Neural cell (in vitro differentiated cells): ENCODE measurements at regions not wholly inside any gene's neighbourhood (a gene's known extent, or its start where the extent isn't known, plus 50 kb on each side); places are given as distances from the start of the nearest gene placed in this dataset.

ENCODE experiments used
- EP300 ChIP-seq: fragments of 450-650 bp; conservative IDR thresholded peaks from 2 replicates; pipeline ENCODE4 v1.6.1; 2014; ENCODE audit warnings: antibody characterized with exemption, mild to moderate bottlenecking, moderate library complexity; ENCODE audit not compliant: poor library complexity, severe bottlenecking
- EZH2 ChIP-seq: fragments of 200-600, 300-800 bp; shearing (Covaris generic), sonication (generic); IDR thresholded peaks from 2 replicates; pipeline ENCODE4 v1.6.1; 2014; ENCODE audit warnings: antibody characterized with exemption, low read length, borderline replicate concordance, mild to moderate bottlenecking; ENCODE audit not compliant: insufficient read depth, poor library complexity, severe bottlenecking
- POLR2AphosphoS5 ChIP-seq: IDR thresholded peaks from 2 replicates; pipeline ENCODE4 v1.6.1; 2012
- RAD21 ChIP-seq: fragments of 450-650 bp; conservative IDR thresholded peaks from 2 replicates; pipeline ENCODE4 v1.6.1; 2014; ENCODE audit warnings: antibody characterized with exemption, mild to moderate bottlenecking, moderate library complexity
- SMC3 ChIP-seq: fragments of 450-650 bp; conservative IDR thresholded peaks from 2 replicates; pipeline ENCODE4 v1.6.1; 2014; ENCODE audit warnings: antibody characterized with exemption, mild to moderate bottlenecking, moderate library complexity; ENCODE audit not compliant: poor library complexity
- TAF1 ChIP-seq: IDR thresholded peaks from 2 replicates; pipeline ENCODE4 v1.6.1; 2012; ENCODE audit warnings: low read depth
- TF ChIP-seq, protein P1 (sequence below): fragments of 450-650 bp; IDR thresholded peaks from 2 replicates; pipeline ENCODE4 v1.5.1; 2014; ENCODE audit warnings: antibody characterized with exemption, mild to moderate bottlenecking, moderate library complexity; ENCODE audit not compliant: poor library complexity, severe bottlenecking
- TF ChIP-seq, protein P2 (sequence below): IDR thresholded peaks from 2 replicates; pipeline ENCODE4 v1.6.1; 2012; ENCODE audit warnings: borderline replicate concordance

DNA sequence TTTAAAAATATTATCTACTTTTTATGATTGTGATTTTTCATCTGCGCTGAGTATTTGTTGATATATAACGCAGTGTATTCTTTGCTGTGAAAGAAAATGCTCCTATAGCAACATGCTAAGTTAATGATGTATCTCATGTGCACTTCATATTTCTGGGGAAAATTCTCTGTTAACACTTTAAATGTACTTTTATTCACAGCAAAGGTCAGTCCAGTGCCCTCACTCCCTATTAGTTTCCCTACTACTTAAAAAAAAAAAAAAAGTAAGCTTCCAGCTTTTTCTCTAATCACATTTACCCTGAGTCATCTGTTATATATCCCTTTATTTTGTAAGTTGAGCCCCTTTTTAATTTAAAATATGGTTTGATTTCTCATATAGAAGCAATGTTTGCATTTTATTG, 219.8 kb downstream of the AEBP2 start:
- no peak for TF ChIP-seq EZH2
- TF ChIP-seq, protein P1, sequence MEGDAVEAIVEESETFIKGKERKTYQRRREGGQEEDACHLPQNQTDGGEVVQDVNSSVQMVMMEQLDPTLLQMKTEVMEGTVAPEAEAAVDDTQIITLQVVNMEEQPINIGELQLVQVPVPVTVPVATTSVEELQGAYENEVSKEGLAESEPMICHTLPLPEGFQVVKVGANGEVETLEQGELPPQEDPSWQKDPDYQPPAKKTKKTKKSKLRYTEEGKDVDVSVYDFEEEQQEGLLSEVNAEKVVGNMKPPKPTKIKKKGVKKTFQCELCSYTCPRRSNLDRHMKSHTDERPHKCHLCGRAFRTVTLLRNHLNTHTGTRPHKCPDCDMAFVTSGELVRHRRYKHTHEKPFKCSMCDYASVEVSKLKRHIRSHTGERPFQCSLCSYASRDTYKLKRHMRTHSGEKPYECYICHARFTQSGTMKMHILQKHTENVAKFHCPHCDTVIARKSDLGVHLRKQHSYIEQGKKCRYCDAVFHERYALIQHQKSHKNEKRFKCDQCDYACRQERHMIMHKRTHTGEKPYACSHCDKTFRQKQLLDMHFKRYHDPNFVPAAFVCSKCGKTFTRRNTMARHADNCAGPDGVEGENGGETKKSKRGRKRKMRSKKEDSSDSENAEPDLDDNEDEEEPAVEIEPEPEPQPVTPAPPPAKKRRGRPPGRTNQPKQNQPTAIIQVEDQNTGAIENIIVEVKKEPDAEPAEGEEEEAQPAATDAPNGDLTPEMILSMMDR = no peak
- TF ChIP-seq TAF1 = no peak
- TF ChIP-seq RAD21 = no peak
- no peak for TF ChIP-seq POLR2AphosphoS5
- no peak for TF ChIP-seq SMC3
- TF ChIP-seq EP300 = no peak
- TF ChIP-seq, protein P2, sequence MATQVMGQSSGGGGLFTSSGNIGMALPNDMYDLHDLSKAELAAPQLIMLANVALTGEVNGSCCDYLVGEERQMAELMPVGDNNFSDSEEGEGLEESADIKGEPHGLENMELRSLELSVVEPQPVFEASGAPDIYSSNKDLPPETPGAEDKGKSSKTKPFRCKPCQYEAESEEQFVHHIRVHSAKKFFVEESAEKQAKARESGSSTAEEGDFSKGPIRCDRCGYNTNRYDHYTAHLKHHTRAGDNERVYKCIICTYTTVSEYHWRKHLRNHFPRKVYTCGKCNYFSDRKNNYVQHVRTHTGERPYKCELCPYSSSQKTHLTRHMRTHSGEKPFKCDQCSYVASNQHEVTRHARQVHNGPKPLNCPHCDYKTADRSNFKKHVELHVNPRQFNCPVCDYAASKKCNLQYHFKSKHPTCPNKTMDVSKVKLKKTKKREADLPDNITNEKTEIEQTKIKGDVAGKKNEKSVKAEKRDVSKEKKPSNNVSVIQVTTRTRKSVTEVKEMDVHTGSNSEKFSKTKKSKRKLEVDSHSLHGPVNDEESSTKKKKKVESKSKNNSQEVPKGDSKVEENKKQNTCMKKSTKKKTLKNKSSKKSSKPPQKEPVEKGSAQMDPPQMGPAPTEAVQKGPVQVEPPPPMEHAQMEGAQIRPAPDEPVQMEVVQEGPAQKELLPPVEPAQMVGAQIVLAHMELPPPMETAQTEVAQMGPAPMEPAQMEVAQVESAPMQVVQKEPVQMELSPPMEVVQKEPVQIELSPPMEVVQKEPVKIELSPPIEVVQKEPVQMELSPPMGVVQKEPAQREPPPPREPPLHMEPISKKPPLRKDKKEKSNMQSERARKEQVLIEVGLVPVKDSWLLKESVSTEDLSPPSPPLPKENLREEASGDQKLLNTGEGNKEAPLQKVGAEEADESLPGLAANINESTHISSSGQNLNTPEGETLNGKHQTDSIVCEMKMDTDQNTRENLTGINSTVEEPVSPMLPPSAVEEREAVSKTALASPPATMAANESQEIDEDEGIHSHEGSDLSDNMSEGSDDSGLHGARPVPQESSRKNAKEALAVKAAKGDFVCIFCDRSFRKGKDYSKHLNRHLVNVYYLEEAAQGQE = no peak
